Mesendoderm (in vitro differentiated cells): ENCODE measurements at regions not wholly inside any gene's neighbourhood (a gene's known extent, or its start where the extent isn't known, plus 50 kb on each side); places are given as distances from the start of the nearest gene placed in this dataset.

Experiments used
- DNase-seq: peaks from one replicate; pipeline ENCODE4 v3.0.0; 2013
- H2AK5ac ChIP-seq: 2 replicates; pipeline ENCODE4 v1.6.1; 2013; ENCODE audit warnings: low read length, inconsistent platforms
- H2BK120ac ChIP-seq: 2 replicates; pipeline ENCODE4 v1.6.1; 2013; ENCODE audit warnings: low read depth, mild to moderate bottlenecking, low read length, moderate library complexity, mixed read lengths
- H2BK15ac ChIP-seq: replicated peaks from 2 replicates; pipeline ENCODE4 v1.6.1; 2013; ENCODE audit warnings: low read depth, mild to moderate bottlenecking, moderate library complexity
- H2BK5ac ChIP-seq: 2 replicates; pipeline ENCODE4 v1.6.1; 2013; ENCODE audit warnings: low read length, inconsistent platforms
- H3K18ac ChIP-seq: 2 replicates; pipeline ENCODE4 v1.6.1; 2013; ENCODE audit warnings: mild to moderate bottlenecking, low read length, mixed read lengths
- H3K23ac ChIP-seq: one replicate; pipeline ENCODE4 v1.6.1; 2013; ENCODE audit warnings: low read length
- H3K27ac ChIP-seq: 2 replicates; pipeline ENCODE4 v1.5.1; 2013; ENCODE audit warnings: low read depth, mild to moderate bottlenecking, inconsistent platforms, low read length, moderate library complexity
- H3K27me3 ChIP-seq: 2 replicates; pipeline ENCODE4 v1.6.1; 2013; ENCODE audit warnings: low read length, control low read depth, mild to moderate bottlenecking, inconsistent platforms; ENCODE audit not compliant: insufficient read depth, poor library complexity
- H3K36me3 ChIP-seq: 2 replicates; pipeline ENCODE4 v1.6.1; 2013; ENCODE audit warnings: low read length, inconsistent platforms; ENCODE audit not compliant: control insufficient read depth, insufficient read depth
- H3K4ac ChIP-seq: one replicate; pipeline ENCODE4 v1.6.1; 2013; ENCODE audit warnings: low read depth, mild to moderate bottlenecking, low read length, moderate library complexity
- H3K4me1 ChIP-seq: 2 replicates; pipeline ENCODE4 v1.6.1; 2013; ENCODE audit warnings: low read depth, low read length, inconsistent platforms; ENCODE audit not compliant: control insufficient read depth
- H3K4me2 ChIP-seq: 2 replicates; pipeline ENCODE4 v1.6.1; 2013; ENCODE audit warnings: low read length
- H3K4me3 ChIP-seq: 2 replicates; pipeline ENCODE4 v1.5.1; 2013; ENCODE audit warnings: mild to moderate bottlenecking, low read length
- H3K56ac ChIP-seq: one replicate; pipeline ENCODE4 v1.6.1; 2013; ENCODE audit warnings: low read length
- H3K79me1 ChIP-seq: 2 replicates; pipeline ENCODE4 v1.6.1; 2013; ENCODE audit warnings: low read length, inconsistent platforms
- H3K79me2 ChIP-seq: 2 replicates; pipeline ENCODE4 v1.6.1; 2013; ENCODE audit warnings: mild to moderate bottlenecking, low read length; ENCODE audit not compliant: control insufficient read depth, insufficient read depth
- H3K9ac ChIP-seq: 2 replicates; pipeline ENCODE4 v1.6.1; 2013; ENCODE audit warnings: low read length, inconsistent platforms
- H4K5ac ChIP-seq: one replicate; pipeline ENCODE4 v1.6.1; 2013; ENCODE audit warnings: low read length
- H4K8ac ChIP-seq: one replicate; pipeline ENCODE4 v1.6.1; 2013; ENCODE audit warnings: low read depth, mild to moderate bottlenecking, control low read depth, low read length, moderate library complexity
- WGBS: extraction: QIAGEN DNeasy Blood & Tissue Kit; methylation state at CpG from one replicate; pipeline ENCODE4 v1.1.7; 2013; ENCODE audit warnings: low lambda C conversion rate, missing lambda C conversion rate; ENCODE audit not compliant: insufficient coverage; ENCODE audit errors: extremely low coverage; 5-methylcytosine and 5-hydroxymethylcytosine counted together

- H3K27me3 ChIP-seq, result no peaks in the 10 kb centered on the region
- H2BK120ac ChIP-seq, result no peak overlapping the region
- no peak overlapping the region for H4K8ac ChIP-seq
- no peak overlapping the region for H3K23ac ChIP-seq
- DNase-seq, result no peak
- no peak overlapping the region for H3K4ac ChIP-seq
- H3K4me2 ChIP-seq, result no peak overlapping the region
- H4K5ac ChIP-seq, result no peak overlapping the region
- H3K79me2 ChIP-seq, result no peaks in the 10 kb centered on the region
- H2BK15ac ChIP-seq, result no peak overlapping the region
- no peaks in the 10 kb centered on the region for H3K79me1 ChIP-seq
- no peaks in the 10 kb centered on the region for H3K36me3 ChIP-seq
- H3K9ac ChIP-seq, result no peak overlapping the region
- no peak overlapping the region for H3K56ac ChIP-seq
- no CpG with 5 or more reads among the region's 12 CpGs for WGBS
- no peak overlapping the region for H2BK5ac ChIP-seq
- H2AK5ac ChIP-seq, result no peak overlapping the region
- no peak overlapping the region for H3K27ac ChIP-seq
- H3K4me3 ChIP-seq, result no peak overlapping the region
- no peak overlapping the region for H3K18ac ChIP-seq
- H3K4me1 ChIP-seq, result no peaks in the 10 kb centered on the region
Measured at GRCh38 chr15:101543431-101543830, 53.9 kb upstream of the PCSK6 start.

GRCh38 chr15:101543026-101543390, 53.5 kb upstream of the PCSK6 start:
- Histone ChIP-seq H2BK15ac (no peak overlapping the region), H3K36me3 (no peaks in the 10 kb centered on the region), H3K4ac (no peak overlapping the region), H3K23ac (no peak overlapping the region), H3K4me1 (no peaks in the 10 kb centered on the region), H3K79me2 (no peaks in the 10 kb centered on the region), H3K56ac (no peak overlapping the region), H3K27ac (no peak overlapping the region), H4K8ac (no peak overlapping the region), H3K9ac (no peak overlapping the region), H3K4me2 (no peak overlapping the region), H2AK5ac (no peak overlapping the region), H4K5ac (no peak overlapping the region), H3K18ac (no peak overlapping the region), H2BK5ac (no peak overlapping the region), H2BK120ac (no peak overlapping the region), H3K79me1 (no peaks in the 10 kb centered on the region), H3K4me3 (no peak overlapping the region), H3K27me3 (no peaks in the 10 kb centered on the region)
- no peak for DNase-seq
- no CpG with 5 or more reads among the region's 7 CpGs for WGBS

- WGBS, result no CpG with 5 or more reads among the region's 17 CpGs
- Histone ChIP-seq H2BK5ac (no peak overlapping the region), H3K4ac (no peak overlapping the region), H3K4me2 (no peak overlapping the region), H3K9ac (no peak overlapping the region), H3K36me3 (no peaks in the 10 kb centered on the region), H4K5ac (no peak overlapping the region), H3K18ac (no peak overlapping the region), H2AK5ac (no peak overlapping the region), H3K23ac (no peak overlapping the region), H3K56ac (no peak overlapping the region), H3K79me2 (no peaks in the 10 kb centered on the region), H3K4me3 (no peak overlapping the region), H3K4me1 (no peaks in the 10 kb centered on the region), H3K79me1 (no peaks in the 10 kb centered on the region), H4K8ac (no peak overlapping the region), H3K27me3 (no peaks in the 10 kb centered on the region), H2BK15ac (no peak overlapping the region), H2BK120ac (no peak overlapping the region), H3K27ac (no peak overlapping the region)
- DNase-seq, result no peak
Measured at GRCh38 chr15:101542306-101543025, 53.0 kb upstream of the PCSK6 start.

GRCh38 chr15:101541501-101542292, 52.2 kb upstream of the PCSK6 start:
- Histone ChIP-seq H3K18ac (no peak overlapping the region), H3K27ac (no peak overlapping the region), H2BK120ac (no peak overlapping the region), H3K4me3 (no peak overlapping the region), H2BK15ac (no peak overlapping the region), H3K36me3 (no peaks in the 10 kb centered on the region), H2AK5ac (no peak overlapping the region), H4K8ac (no peak overlapping the region), H3K27me3 (no peaks in the 10 kb centered on the region), H4K5ac (no peak overlapping the region), H3K23ac (no peak overlapping the region), H3K4me1 (no peaks in the 10 kb centered on the region), H3K4me2 (no peak overlapping the region), H3K4ac (no peak overlapping the region), H3K79me2 (no peaks in the 10 kb centered on the region), H2BK5ac (no peak overlapping the region), H3K9ac (no peak overlapping the region), H3K56ac (no peak overlapping the region), H3K79me1 (no peaks in the 10 kb centered on the region)
- DNase-seq, result no peak
- WGBS, result no CpG with 5 or more reads among the region's 14 CpGs

- Histone ChIP-seq H3K4me3 (no peak overlapping the region), H3K79me2 (no peaks in the 10 kb centered on the region), H3K4ac (no peak overlapping the region), H3K79me1 (no peaks in the 10 kb centered on the region), H2AK5ac (no peak overlapping the region), H3K9ac (no peak overlapping the region), H4K8ac (no peak overlapping the region), H3K4me1 (no peaks in the 10 kb centered on the region), H2BK5ac (no peak overlapping the region), H3K36me3 (no peaks in the 10 kb centered on the region), H3K4me2 (no peak overlapping the region), H3K56ac (no peak overlapping the region), H4K5ac (no peak overlapping the region), H3K18ac (no peak overlapping the region), H2BK15ac (no peak overlapping the region), H2BK120ac (no peak overlapping the region), H3K27ac (no peak overlapping the region), H3K27me3 (no peaks in the 10 kb centered on the region), H3K23ac (no peak overlapping the region)
- no CpG with 5 or more reads among the region's 10 CpGs for WGBS
- DNase-seq, result no peak
Measured at GRCh38 chr15:101540480-101541239, 51.2 kb upstream of the PCSK6 start.
